GM18498 (cell line): ENCODE measurements at regions not wholly inside any gene's neighbourhood (a gene's known extent, or its start where the extent isn't known, plus 50 kb on each side); places are given as distances from the start of the nearest gene placed in this dataset.
"Not testable (repeated sequence)": the region's sequence is repeated elsewhere in the genome, so short reads cannot be mapped to it uniquely, and the experiment has no call there.

Experiments
- ATAC-seq: cut with Tn5 transposase; IDR thresholded peaks from one replicate; pipeline ENCODE4 v1.9.1; 2021; ENCODE audit warnings: mild to moderate bottlenecking, moderate library complexity; ENCODE audit not compliant: unreplicated experiment

GRCh38 chr6:1445650-1446330 is 56.4 kb downstream of the FOXF2 start:
- no peak for ATAC-seq

DNA sequence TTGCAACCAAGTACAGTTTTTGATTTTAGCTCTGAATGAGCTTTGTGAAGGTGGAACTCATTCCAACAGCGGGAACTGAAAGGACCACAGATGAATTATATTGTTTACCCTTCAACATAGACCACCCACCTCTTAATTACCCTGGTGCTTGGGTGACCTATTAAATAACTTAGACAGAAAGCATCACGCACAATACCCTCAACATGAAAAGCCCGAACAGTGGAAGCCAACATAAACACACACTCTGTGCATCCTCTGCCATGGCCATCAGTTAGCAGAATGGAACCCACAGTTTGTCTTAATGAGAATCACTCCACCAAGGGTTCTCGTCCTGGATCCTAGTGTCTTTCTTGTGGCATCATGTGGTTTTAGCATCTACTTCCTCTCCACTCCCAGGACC is 60.5 kb downstream of the FOXF2 start:
- ATAC-seq, result no peak

GRCh38 chr6:1453024-1453423 is 63.6 kb downstream of the FOXF2 start:
- no peak for ATAC-seq

- not testable (repeated sequence) for ATAC-seq
Measured at GRCh38 chr6:1456816-1457215, 67.4 kb downstream of the FOXF2 start.

DNA sequence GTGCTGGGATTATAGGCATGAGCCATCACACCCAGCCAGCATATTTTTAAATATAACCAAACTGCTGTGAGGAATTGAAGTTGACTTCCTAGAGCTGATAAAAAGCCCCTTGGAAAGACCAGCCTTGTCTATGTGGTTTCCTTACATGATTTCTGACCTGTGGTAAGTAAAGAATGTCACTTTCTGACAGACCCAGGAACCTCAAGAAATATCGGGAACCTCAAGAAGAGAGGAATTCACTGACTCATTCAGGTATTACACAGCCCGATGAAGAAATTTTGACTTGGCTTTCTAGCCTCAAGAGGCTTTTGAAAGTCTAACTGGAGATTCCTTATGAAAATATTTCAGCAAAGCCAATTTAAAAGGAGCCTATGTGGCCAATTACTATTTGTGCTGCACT is 71.8 kb downstream of the FOXF2 start:
- ATAC-seq, result no peak

DNA sequence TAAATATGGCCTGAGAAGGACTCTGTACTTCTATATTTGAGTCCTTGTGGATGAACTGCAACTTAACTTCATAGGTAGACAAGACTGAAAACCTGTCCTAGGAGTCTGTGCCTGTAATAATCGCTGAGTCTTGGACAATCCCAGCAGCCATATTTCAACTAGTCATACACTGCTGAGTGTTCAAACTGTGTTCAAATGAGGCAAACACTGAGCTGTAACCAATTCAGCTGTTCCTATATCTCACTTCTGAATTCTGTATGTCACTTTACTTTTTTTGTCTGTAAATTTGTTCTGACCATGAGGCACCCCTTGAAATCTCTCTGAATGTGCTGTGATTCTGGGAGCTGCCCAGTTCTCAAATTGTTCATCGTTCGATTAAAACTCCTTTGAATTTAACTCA is 72.4 kb downstream of the FOXF2 start:
- ATAC-seq, result no peak

- ATAC-seq, result no peak
Measured at GRCh38 chr6:1463275-1463674, 73.9 kb downstream of the FOXF2 start.

DNA sequence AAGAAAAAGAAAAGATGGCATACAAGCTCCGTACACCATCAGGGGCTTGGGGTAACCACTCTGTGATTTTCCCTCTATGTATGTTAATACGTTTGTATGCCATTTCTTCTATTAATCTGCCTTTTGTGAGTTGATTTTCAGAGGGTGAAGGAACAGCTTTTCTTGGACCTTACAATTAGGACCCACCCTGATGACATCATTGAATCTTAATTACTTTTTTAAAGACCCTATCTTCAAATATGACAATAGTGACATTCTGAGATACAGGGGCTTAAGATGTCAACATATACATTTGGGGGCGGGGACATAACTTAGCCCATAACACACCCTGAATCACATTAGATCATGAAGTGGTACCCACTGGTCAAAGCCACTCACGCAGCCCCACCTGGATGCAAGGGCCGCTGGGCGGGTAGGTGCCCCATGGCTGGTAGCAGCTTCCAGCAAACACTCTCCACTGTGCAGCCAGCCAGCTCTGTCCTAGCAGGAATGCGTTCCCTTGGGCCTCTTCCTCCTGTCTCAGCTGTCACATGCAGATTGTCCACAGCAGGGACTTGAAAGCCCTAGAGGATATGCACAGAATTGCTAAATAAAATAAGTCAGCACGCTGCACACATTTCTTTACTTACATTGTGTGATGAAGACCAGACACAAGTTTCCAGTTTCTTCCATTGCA is 74.5 kb downstream of the FOXF2 start:
- no peak for ATAC-seq

DNA sequence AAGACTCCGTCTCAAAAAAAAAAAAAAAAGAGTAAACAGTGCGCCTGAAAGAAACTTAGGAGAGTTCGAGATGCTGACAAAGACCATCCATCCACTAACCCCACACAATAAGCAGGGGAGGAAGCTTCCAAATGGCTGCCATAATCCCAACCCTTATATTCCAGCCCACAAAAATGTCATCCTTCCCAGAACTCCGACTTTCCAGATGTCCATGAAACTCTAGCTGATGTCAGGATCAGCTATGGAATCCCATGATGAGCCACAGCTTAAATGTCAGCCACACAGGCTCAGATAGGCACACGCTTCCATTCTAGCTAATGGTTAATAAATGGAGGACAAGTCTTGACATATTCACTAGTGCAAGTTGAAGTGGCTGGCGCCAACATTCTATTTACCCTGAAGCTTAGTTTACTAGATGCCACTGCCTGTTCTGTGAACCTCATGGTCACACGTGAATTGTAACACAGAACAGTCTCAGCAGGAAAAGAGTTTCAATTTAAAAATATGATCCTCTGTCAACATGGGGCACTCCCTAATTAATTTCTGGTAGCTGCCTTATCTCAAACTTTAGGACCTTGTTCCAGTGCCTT is 75.5 kb downstream of the FOXF2 start:
- ATAC-seq, result no peak

DNA sequence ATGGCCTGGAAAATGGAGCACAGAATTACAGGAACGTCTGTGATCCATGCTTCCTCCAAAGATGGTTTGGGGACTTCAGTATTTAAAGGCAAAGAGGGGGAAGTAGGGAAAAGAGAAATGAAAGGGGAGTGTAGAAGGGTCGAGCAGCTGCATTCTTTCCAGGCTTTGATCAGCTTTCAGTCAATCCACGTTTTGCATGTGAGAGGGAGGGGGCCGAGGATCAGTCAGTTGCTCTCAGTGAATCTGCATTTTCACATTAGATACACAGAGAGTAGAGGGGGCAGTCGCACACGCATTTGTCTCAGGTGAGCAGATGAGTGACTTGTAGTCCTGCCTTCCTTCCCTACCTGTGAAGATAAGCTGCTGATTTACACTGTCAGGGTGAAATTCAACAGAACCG is 78.8 kb downstream of the FOXF2 start:
- ATAC-seq, result no peak

DNA sequence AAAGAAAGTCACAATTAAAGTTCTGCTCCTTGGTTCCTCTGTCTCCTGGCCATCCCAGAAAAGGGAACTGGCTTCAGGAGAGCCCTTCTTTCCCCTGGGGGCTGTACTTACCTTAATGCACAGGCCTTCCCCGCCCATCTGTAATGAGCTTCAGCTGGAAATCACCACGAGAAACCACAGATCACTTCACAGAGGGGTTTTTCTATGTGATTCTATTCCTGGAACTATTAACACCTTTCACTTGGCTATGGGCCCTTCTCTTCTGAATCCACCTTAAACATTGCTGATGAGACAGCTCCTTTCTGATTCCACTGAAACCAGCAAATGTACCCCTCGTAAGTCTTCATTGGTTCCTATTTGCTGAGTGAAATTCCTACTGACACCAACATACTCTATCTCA is 80.7 kb downstream of the FOXF2 start:
- no peak for ATAC-seq

GRCh38 chr6:1472643-1473042 is 83.3 kb downstream of the FOXF2 start:
- no peak for ATAC-seq

DNA sequence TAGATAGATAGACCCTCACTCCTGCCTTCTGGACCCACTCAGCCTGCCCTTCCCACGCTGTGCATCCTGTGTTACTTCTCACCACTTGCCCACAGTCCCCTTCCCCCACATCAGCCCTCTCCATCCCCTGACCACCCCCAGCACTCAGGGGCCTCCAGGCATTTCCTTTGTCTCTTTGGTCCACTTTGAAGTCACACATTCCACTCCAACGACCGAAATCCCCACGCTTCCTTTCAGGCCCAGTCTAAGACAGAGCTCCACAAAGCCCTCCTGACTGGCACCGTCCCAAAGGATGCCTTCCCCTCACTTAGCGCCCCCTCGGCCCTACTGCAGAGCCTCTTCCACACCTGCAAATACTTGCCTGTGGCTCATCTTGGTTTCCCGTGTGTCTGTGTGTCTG is 83.8 kb downstream of the FOXF2 start:
- no peak for ATAC-seq

GRCh38 chr6:1473598-1473997 is 84.2 kb downstream of the FOXF2 start:
- ATAC-seq, result no peak

DNA sequence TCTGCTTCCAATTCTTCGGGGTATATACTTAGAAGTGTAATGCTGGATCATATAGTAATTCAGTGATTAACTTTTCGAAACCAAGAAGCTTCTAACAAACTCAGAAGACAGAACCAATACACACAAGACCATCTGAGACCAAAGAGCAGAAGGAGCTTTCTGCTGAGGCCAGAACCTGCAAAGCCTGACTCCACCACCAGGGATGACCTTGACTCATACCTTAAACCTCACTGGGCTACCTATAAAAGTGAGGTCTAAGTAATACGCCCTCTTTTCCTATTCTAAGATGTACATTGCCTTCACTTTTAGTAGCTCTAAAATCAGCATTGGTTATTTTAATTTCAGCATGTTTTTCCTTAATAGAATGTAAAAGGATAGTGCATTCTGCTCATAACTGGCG is 84.8 kb downstream of the FOXF2 start:
- ATAC-seq, result no peak

DNA sequence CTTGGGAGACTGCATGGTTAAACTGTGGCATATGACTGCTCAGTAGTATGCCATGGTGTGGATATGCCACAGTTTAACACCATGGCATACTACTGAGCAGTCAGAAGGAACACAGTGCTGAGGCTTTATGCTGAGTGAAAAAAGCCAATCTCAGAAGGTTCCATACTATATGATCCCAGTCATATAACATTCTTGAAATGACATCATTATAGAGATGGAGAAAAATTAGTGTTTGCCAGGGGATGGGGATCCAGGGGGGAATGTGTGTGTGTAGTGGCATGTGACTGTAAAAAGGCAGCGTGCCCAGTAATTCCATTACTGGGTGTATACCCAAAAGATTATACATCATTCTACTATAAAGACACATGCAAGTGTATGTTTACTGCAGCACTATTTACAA is 85.8 kb downstream of the FOXF2 start:
- no peak for ATAC-seq

- no peak for ATAC-seq
Measured at GRCh38 chr6:1477432-1478090, 88.2 kb downstream of the FOXF2 start.

- ATAC-seq, result not testable (repeated sequence)
Measured at GRCh38 chr6:1478163-1478826, 88.9 kb downstream of the FOXF2 start.

DNA sequence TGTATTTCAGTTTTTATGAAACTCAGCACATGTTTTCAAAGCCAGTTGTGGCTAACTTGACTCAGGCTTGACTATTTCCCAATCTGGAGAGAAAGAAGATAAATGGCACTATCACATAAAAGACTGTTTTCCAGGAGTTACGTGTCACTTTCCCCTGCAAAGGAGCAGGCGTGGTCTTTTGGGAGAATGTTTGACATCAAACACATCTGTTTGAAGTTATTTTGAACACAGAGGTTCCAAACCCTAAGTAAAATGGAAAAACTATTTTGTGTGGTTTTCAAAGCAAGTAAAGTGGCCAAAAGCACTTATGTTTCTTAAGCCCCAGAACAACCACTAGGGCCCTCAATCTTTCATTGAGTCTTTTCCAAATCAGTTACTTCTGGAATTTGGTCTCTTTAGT is 89.7 kb downstream of the FOXF2 start:
- ATAC-seq, result no peak

DNA sequence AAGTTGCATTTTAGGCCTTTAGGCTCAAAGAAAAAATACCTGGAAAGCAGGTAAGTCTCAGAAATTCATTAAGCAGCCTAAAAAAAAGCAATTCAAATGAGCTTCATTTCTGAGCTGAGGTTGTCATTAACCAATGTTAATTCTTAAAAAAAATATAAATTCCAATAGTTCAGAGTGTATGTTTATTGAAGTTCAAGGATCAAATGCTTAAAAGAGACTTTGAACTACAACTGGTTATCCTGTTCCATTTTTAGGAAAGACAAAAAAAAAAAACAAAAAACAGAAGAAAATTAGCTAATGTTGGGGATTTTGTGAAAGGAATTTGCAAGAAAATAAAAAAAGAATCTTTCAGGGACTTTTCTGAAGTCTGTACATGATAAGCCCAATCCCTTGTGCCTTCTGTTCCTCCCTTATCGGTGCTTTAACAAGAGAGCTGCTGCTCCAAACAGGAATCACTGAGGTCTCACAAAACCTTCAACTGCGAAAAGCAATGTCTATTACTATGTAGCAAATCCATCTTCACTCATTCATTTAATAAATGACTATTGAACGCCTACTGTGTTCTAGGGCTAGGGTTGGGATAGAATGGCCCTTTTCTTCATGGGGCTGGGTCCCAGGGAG is 90.3 kb downstream of the FOXF2 start:
- no peak for ATAC-seq

- no peak for ATAC-seq
Measured at GRCh38 chr6:1481286-1481685, 91.9 kb downstream of the FOXF2 start.
